ENCODE measurements at regions not wholly inside any gene's neighbourhood (a gene's known extent, or its start where the extent isn't known, plus 50 kb on each side); places are given as distances from the start of the nearest gene placed in this dataset.

GRCh38 chr18:76589866-76590265 lies 94.8 kb upstream of the ZNF516 start:
- Histone ChIP-seq H3K79me2 (ENCODE audit: insufficient read depth, low read length) (no peaks in the 10 kb centered on the region), H4K20me1 (ENCODE audit: insufficient read depth, low read length) (no peaks in the 10 kb centered on the region), H3K27ac (ENCODE audit: low read length) (no peak overlapping the region), H3K9me3 (ENCODE audit: insufficient read depth, low read length, severe bottlenecking) (no peaks in the 10 kb centered on the region), H3K4me3 (ENCODE audit: low read depth in 1 of 2, low read length in 2 of 2) (no peak overlapping the region), H3K9ac (ENCODE audit: low read depth, low read length) (no peak overlapping the region), H3K4me1 (ENCODE audit: insufficient read depth, low read length) (no peaks in the 10 kb centered on the region), H2AFZ (ENCODE audit: low read depth, low read length) (no peak overlapping the region), H3K27me3 (ENCODE audit: insufficient read depth, low read length, poor library complexity) (peaks cover 4% of the 10 kb centered on the region), H3K4me2 (ENCODE audit: insufficient read depth, low read length) (no peak overlapping the region), H3K36me3 (ENCODE audit: insufficient read depth, low read length) (no peaks in the 10 kb centered on the region)
- TF ChIP-seq EZH2 (IDR thresholded peaks at IDR 0.05; ENCODE audit: borderline replicate concordance, low read depth, low read length, severe bottlenecking), result no peak
- no peak for TF ChIP-seq CTCF (IDR thresholded peaks at IDR 0.05; ENCODE audit: borderline replicate concordance, extremely low read depth, low read length, poor library complexity, severe bottlenecking)
- DNase-seq, result no peak
- ATAC-seq (ENCODE audit: insufficient read depth, low read depth), result no peak

GRCh38 chr18:76589316-76589715 lies 94.3 kb upstream of the ZNF516 start:
- ATAC-seq (ENCODE audit: insufficient read depth, low read depth) (no peak), DNase-seq (no peak)
- Histone ChIP-seq H3K79me2 (ENCODE audit: insufficient read depth, low read length) (no peaks in the 10 kb centered on the region), H2AFZ (ENCODE audit: low read depth, low read length) (no peak overlapping the region), H3K4me2 (ENCODE audit: insufficient read depth, low read length) (no peak overlapping the region), H3K36me3 (ENCODE audit: insufficient read depth, low read length) (no peaks in the 10 kb centered on the region), H3K27me3 (ENCODE audit: insufficient read depth, low read length, poor library complexity) (peaks cover 4% of the 10 kb centered on the region), H3K4me1 (ENCODE audit: insufficient read depth, low read length) (no peaks in the 10 kb centered on the region), H3K9ac (ENCODE audit: low read depth, low read length) (no peak overlapping the region), H3K4me3 (ENCODE audit: low read depth in 1 of 2, low read length in 2 of 2) (no peak overlapping the region), H3K27ac (ENCODE audit: low read length) (no peak overlapping the region), H4K20me1 (ENCODE audit: insufficient read depth, low read length) (no peaks in the 10 kb centered on the region), H3K9me3 (ENCODE audit: insufficient read depth, low read length, severe bottlenecking) (no peaks in the 10 kb centered on the region)
- TF ChIP-seq CTCF (IDR thresholded peaks at IDR 0.05; ENCODE audit: borderline replicate concordance, extremely low read depth, low read length, poor library complexity, severe bottlenecking) (no peak), EZH2 (IDR thresholded peaks at IDR 0.05; ENCODE audit: borderline replicate concordance, low read depth, low read length, severe bottlenecking) (no peak)

GRCh38 chr18:76588601-76589226 lies 93.7 kb upstream of the ZNF516 start:
- Histone ChIP-seq H3K27me3 (ENCODE audit: insufficient read depth, low read length, poor library complexity) (peaks cover 8% of the 10 kb centered on the region), H3K27ac (ENCODE audit: low read length) (no peak overlapping the region), H3K4me3 (ENCODE audit: low read depth in 1 of 2, low read length in 2 of 2) (no peak overlapping the region), H3K4me1 (ENCODE audit: insufficient read depth, low read length) (no peaks in the 10 kb centered on the region), H2AFZ (ENCODE audit: low read depth, low read length) (no peak overlapping the region), H3K79me2 (ENCODE audit: insufficient read depth, low read length) (no peaks in the 10 kb centered on the region), H4K20me1 (ENCODE audit: insufficient read depth, low read length) (no peaks in the 10 kb centered on the region), H3K4me2 (ENCODE audit: insufficient read depth, low read length) (no peak overlapping the region), H3K9me3 (ENCODE audit: insufficient read depth, low read length, severe bottlenecking) (no peaks in the 10 kb centered on the region), H3K9ac (ENCODE audit: low read depth, low read length) (no peak overlapping the region), H3K36me3 (ENCODE audit: insufficient read depth, low read length) (no peaks in the 10 kb centered on the region)
- no peak for TF ChIP-seq CTCF (IDR thresholded peaks at IDR 0.05; ENCODE audit: borderline replicate concordance, extremely low read depth, low read length, poor library complexity, severe bottlenecking)
- TF ChIP-seq EZH2 (IDR thresholded peaks at IDR 0.05; ENCODE audit: borderline replicate concordance, low read depth, low read length, severe bottlenecking), result no peak
- no peak for DNase-seq
- ATAC-seq (ENCODE audit: insufficient read depth, low read depth), result no peak

Data from DND-41 (cell line).